ENCODE measurements at regions not wholly inside any gene's neighbourhood (a gene's known extent, or its start where the extent isn't known, plus 50 kb on each side); places are given as distances from the start of the nearest gene placed in this dataset.

GRCh38 chr3:5543047-5543446, 355.5 kb downstream of the EDEM1 start:
- Histone ChIP-seq H3K27me3 (ENCODE audit: control insufficient read depth, insufficient read depth, low read length) (no peaks in the 10 kb centered on the region), H3K36me3 (ENCODE audit: control insufficient read depth in 2 of 3, insufficient read depth in 3 of 3, low read length in 3 of 3) (no peaks in the 10 kb centered on the region), H3K27ac (ENCODE audit: low read depth in 2 of 2, low read length in 2 of 2) (no peak overlapping the region), H3K4me3 (ENCODE audit: low read length in 3 of 3) (no peak overlapping the region), H3K4me1 (ENCODE audit: control insufficient read depth in 2 of 3, insufficient read depth in 2 of 3, low read depth in 1 of 3, low read length in 3 of 3) (no peaks in the 10 kb centered on the region), H3K9me3 (ENCODE audit: control insufficient read depth in 2 of 3, insufficient read depth in 1 of 3, low read length in 3 of 3) (peaks cover 0 to 9% (median 0%) of the 10 kb centered on the region in 3 donors), H3K9ac (ENCODE audit: low read length in 3 of 3) (no peak overlapping the region)
- intact Hi-C loops (cut with DNase I), result no loop called here
- DNase-seq (no peak), FAIRE-seq (no peak)
- TF ChIP-seq CTCF (IDR thresholded peaks at IDR 0.05; ENCODE audit: borderline replicate concordance, extremely low read depth, insufficient read depth), result no peak

- no peak for TF ChIP-seq CTCF (IDR thresholded peaks at IDR 0.05; ENCODE audit: borderline replicate concordance, extremely low read depth, insufficient read depth)
- Histone ChIP-seq H3K4me1 (ENCODE audit: control insufficient read depth in 2 of 3, insufficient read depth in 2 of 3, low read depth in 1 of 3, low read length in 3 of 3) (no peaks in the 10 kb centered on the region), H3K9ac (ENCODE audit: low read length in 3 of 3) (no peak overlapping the region), H3K36me3 (ENCODE audit: control insufficient read depth in 2 of 3, insufficient read depth in 3 of 3, low read length in 3 of 3) (no peaks in the 10 kb centered on the region), H3K4me3 (ENCODE audit: low read length in 3 of 3) (no peak overlapping the region), H3K27me3 (ENCODE audit: control insufficient read depth, insufficient read depth, low read length) (no peaks in the 10 kb centered on the region), H3K9me3 (ENCODE audit: control insufficient read depth in 2 of 3, insufficient read depth in 1 of 3, low read length in 3 of 3) (peaks cover 0 to 9% (median 0%) of the 10 kb centered on the region in 3 donors), H3K27ac (ENCODE audit: low read depth in 2 of 2, low read length in 2 of 2) (no peak overlapping the region)
- DNase-seq (no peak), FAIRE-seq (no peak)
- intact Hi-C loops (cut with DNase I), result no loop called here
These were observed 358.2 kb downstream of the EDEM1 start for GRCh38 chr3:5545719-5546118.

GRCh38 chr3:5553203-5553602, 365.7 kb downstream of the EDEM1 start:
- Histone ChIP-seq H3K27ac (ENCODE audit: low read depth in 2 of 2, low read length in 2 of 2) (no peak overlapping the region), H3K9ac (ENCODE audit: low read length in 3 of 3) (no peak overlapping the region), H3K36me3 (ENCODE audit: control insufficient read depth in 2 of 3, insufficient read depth in 3 of 3, low read length in 3 of 3) (no peaks in the 10 kb centered on the region), H3K4me3 (ENCODE audit: low read length in 3 of 3) (no peak overlapping the region), H3K27me3 (ENCODE audit: control insufficient read depth, insufficient read depth, low read length) (no peaks in the 10 kb centered on the region), H3K4me1 (ENCODE audit: control insufficient read depth in 2 of 3, insufficient read depth in 2 of 3, low read depth in 1 of 3, low read length in 3 of 3) (no peaks in the 10 kb centered on the region), H3K9me3 (ENCODE audit: control insufficient read depth in 2 of 3, insufficient read depth in 1 of 3, low read length in 3 of 3) (no peaks in the 10 kb centered on the region)
- no peak for TF ChIP-seq CTCF (IDR thresholded peaks at IDR 0.05; ENCODE audit: borderline replicate concordance, extremely low read depth, insufficient read depth)
- FAIRE-seq (no peak), DNase-seq (no peak)
- intact Hi-C loops (cut with DNase I), result no loop called here

GRCh38 chr3:5554245-5554747, 366.8 kb downstream of the EDEM1 start:
- FAIRE-seq, result no peak
- intact Hi-C loops (cut with DNase I), result no loop called here

More at GRCh38 chr3:5554245-5554747, 366.8 kb downstream of the EDEM1 start:
- H3K4me1 ChIP-seq (ENCODE audit: control insufficient read depth in 2 of 3, insufficient read depth in 2 of 3, low read depth in 1 of 3, low read length in 3 of 3), result no peaks in the 10 kb centered on the region
- no peak for TF ChIP-seq CTCF (IDR thresholded peaks at IDR 0.05; ENCODE audit: borderline replicate concordance, extremely low read depth, insufficient read depth)
- H3K27me3 ChIP-seq (ENCODE audit: control insufficient read depth, insufficient read depth, low read length), result no peaks in the 10 kb centered on the region
- no peaks in the 10 kb centered on the region for H3K36me3 ChIP-seq (ENCODE audit: control insufficient read depth in 2 of 3, insufficient read depth in 3 of 3, low read length in 3 of 3)
- H3K9ac ChIP-seq (ENCODE audit: low read length in 3 of 3), result no peak overlapping the region
- H3K9me3 ChIP-seq (ENCODE audit: control insufficient read depth in 2 of 3, insufficient read depth in 1 of 3, low read length in 3 of 3), result no peaks in the 10 kb centered on the region
- no peak overlapping the region for H3K4me3 ChIP-seq (ENCODE audit: low read length in 3 of 3)
- no peak for DNase-seq
- no peak overlapping the region for H3K27ac ChIP-seq (ENCODE audit: low read depth in 2 of 2, low read length in 2 of 2)

Data from kidney (tissue), 13 donors.